ENCODE measurements at regions not wholly inside any gene's neighbourhood (a gene's known extent, or its start where the extent isn't known, plus 50 kb on each side); places are given as distances from the start of the nearest gene placed in this dataset.

- TF ChIP-seq BACH2 (CRISPR knock-in tag; IDR thresholded peaks at IDR 0.05; ENCODE audit: borderline replicate concordance) (no peak), ZFP30 (CRISPR knock-in tag; IDR thresholded peaks at IDR 0.05) (no peak), SNAI2 (CRISPR knock-in tag; IDR thresholded peaks at IDR 0.05) (no peak), TCF4 (CRISPR knock-in tag; IDR thresholded peaks at IDR 0.05; ENCODE audit: borderline replicate concordance) (no peak), TSHZ2 (CRISPR knock-in tag; IDR thresholded peaks at IDR 0.05) (no peak)
- TF ChIP-seq, protein P1, sequence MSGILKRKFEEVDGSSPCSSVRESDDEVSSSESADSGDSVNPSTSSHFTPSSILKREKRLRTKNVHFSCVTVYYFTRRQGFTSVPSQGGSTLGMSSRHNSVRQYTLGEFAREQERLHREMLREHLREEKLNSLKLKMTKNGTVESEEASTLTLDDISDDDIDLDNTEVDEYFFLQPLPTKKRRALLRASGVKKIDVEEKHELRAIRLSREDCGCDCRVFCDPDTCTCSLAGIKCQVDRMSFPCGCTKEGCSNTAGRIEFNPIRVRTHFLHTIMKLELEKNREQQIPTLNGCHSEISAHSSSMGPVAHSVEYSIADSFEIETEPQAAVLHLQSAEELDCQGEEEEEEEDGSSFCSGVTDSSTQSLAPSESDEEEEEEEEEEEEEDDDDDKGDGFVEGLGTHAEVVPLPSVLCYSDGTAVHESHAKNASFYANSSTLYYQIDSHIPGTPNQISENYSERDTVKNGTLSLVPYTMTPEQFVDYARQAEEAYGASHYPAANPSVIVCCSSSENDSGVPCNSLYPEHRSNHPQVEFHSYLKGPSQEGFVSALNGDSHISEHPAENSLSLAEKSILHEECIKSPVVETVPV (CRISPR knock-in tag; IDR thresholded peaks at IDR 0.05) = no peak
- TF ChIP-seq, protein P2, sequence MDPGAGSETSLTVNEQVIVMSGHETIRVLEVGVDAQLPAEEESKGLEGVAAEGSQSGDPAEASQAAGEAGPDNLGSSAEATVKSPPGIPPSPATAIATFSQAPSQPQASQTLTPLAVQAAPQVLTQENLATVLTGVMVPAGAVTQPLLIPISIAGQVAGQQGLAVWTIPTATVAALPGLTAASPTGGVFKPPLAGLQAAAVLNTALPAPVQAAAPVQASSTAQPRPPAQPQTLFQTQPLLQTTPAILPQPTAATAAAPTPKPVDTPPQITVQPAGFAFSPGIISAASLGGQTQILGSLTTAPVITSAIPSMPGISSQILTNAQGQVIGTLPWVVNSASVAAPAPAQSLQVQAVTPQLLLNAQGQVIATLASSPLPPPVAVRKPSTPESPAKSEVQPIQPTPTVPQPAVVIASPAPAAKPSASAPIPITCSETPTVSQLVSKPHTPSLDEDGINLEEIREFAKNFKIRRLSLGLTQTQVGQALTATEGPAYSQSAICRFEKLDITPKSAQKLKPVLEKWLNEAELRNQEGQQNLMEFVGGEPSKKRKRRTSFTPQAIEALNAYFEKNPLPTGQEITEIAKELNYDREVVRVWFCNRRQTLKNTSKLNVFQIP (CRISPR knock-in tag; IDR thresholded peaks at IDR 0.05; ENCODE audit: borderline replicate concordance, low read depth) = no peak
- TF ChIP-seq, protein P3, sequence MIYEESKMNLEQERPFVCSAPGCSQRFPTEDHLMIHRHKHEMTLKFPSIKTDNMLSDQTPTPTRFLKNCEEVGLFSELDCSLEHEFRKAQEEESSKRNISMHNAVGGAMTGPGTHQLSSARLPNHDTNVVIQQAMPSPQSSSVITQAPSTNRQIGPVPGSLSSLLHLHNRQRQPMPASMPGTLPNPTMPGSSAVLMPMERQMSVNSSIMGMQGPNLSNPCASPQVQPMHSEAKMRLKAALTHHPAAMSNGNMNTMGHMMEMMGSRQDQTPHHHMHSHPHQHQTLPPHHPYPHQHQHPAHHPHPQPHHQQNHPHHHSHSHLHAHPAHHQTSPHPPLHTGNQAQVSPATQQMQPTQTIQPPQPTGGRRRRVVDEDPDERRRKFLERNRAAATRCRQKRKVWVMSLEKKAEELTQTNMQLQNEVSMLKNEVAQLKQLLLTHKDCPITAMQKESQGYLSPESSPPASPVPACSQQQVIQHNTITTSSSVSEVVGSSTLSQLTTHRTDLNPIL (CRISPR knock-in tag; IDR thresholded peaks at IDR 0.05; ENCODE audit: low read depth) = no peak
- TF ChIP-seq, protein P4, sequence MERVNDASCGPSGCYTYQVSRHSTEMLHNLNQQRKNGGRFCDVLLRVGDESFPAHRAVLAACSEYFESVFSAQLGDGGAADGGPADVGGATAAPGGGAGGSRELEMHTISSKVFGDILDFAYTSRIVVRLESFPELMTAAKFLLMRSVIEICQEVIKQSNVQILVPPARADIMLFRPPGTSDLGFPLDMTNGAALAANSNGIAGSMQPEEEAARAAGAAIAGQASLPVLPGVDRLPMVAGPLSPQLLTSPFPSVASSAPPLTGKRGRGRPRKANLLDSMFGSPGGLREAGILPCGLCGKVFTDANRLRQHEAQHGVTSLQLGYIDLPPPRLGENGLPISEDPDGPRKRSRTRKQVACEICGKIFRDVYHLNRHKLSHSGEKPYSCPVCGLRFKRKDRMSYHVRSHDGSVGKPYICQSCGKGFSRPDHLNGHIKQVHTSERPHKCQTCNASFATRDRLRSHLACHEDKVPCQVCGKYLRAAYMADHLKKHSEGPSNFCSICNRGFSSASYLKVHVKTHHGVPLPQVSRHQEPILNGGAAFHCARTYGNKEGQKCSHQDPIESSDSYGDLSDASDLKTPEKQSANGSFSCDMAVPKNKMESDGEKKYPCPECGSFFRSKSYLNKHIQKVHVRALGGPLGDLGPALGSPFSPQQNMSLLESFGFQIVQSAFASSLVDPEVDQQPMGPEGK (CRISPR knock-in tag; IDR thresholded peaks at IDR 0.05; ENCODE audit: borderline replicate concordance) = no peak
Measured at GRCh38 chr6:134464690-134465411, 146.9 kb upstream of the SGK1 start.

All from SK-N-SH treated with all-trans-retinoic acid at 6 μM for 48 hours (cell line).